ENCODE measurements at regions not wholly inside any gene's neighbourhood (a gene's known extent, or its start where the extent isn't known, plus 50 kb on each side); places are given as distances from the start of the nearest gene placed in this dataset.

DNA sequence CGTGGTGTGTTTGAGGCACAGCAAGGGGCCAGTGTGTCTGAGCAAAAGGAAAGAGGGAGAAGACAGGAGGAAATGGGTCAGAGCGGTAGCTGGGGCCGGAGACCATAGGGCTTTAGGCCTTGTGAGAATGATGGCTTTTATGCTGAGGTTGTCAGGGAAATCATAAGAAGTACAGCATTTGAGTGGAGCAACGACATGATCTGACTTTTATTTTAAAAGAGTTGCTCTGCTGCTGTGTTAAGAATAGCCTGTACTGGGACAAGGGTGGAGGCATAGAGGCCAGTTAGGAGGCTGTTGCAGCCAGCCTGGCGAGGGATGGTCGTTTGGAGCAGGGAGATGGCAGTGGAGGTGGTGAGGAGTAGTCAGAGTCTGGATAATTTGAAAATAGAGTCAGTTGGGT, 174.3 kb downstream of the SNX10 start:
- Histone ChIP-seq H3K4me3 (ENCODE audit: low read depth in 1 of 3, low read length in 3 of 3) (no peak overlapping the region), H3K4me1 (ENCODE audit: control insufficient read depth in 4 of 4, insufficient read depth in 4 of 4, low read length in 3 of 4) (no peaks in the 10 kb centered on the region), H3K27ac (ENCODE audit: low read depth in 1 of 2, low read length in 2 of 2) (no peak overlapping the region), H3K9me3 (ENCODE audit: control insufficient read depth in 4 of 4, low read length in 3 of 4) (no peaks in the 10 kb centered on the region), H3K9ac (ENCODE audit: low read depth in 1 of 2, low read length in 2 of 2) (no peak overlapping the region), H3K36me3 (ENCODE audit: control insufficient read depth in 4 of 4, insufficient read depth in 3 of 4, low read depth in 1 of 4, low read length in 3 of 4) (no peaks in the 10 kb centered on the region), H3K27me3 (ENCODE audit: control insufficient read depth in 4 of 4, insufficient read depth in 4 of 4, low read length in 3 of 4) (no peaks in the 10 kb centered on the region)
- DNase-seq (ENCODE audit: low spot score) = no peak
- WGBS = 81% methylated on average over 6 of the region's 6 CpGs
- TF ChIP-seq, protein P1, sequence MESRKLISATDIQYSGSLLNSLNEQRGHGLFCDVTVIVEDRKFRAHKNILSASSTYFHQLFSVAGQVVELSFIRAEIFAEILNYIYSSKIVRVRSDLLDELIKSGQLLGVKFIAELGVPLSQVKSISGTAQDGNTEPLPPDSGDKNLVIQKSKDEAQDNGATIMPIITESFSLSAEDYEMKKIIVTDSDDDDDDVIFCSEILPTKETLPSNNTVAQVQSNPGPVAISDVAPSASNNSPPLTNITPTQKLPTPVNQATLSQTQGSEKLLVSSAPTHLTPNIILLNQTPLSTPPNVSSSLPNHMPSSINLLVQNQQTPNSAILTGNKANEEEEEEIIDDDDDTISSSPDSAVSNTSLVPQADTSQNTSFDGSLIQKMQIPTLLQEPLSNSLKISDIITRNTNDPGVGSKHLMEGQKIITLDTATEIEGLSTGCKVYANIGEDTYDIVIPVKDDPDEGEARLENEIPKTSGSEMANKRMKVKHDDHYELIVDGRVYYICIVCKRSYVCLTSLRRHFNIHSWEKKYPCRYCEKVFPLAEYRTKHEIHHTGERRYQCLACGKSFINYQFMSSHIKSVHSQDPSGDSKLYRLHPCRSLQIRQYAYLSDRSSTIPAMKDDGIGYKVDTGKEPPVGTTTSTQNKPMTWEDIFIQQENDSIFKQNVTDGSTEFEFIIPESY (IDR thresholded peaks at IDR 0.05) = no peak
- no peak for TF ChIP-seq HNF4G (IDR thresholded peaks at IDR 0.05)
- TF ChIP-seq, protein P2, sequence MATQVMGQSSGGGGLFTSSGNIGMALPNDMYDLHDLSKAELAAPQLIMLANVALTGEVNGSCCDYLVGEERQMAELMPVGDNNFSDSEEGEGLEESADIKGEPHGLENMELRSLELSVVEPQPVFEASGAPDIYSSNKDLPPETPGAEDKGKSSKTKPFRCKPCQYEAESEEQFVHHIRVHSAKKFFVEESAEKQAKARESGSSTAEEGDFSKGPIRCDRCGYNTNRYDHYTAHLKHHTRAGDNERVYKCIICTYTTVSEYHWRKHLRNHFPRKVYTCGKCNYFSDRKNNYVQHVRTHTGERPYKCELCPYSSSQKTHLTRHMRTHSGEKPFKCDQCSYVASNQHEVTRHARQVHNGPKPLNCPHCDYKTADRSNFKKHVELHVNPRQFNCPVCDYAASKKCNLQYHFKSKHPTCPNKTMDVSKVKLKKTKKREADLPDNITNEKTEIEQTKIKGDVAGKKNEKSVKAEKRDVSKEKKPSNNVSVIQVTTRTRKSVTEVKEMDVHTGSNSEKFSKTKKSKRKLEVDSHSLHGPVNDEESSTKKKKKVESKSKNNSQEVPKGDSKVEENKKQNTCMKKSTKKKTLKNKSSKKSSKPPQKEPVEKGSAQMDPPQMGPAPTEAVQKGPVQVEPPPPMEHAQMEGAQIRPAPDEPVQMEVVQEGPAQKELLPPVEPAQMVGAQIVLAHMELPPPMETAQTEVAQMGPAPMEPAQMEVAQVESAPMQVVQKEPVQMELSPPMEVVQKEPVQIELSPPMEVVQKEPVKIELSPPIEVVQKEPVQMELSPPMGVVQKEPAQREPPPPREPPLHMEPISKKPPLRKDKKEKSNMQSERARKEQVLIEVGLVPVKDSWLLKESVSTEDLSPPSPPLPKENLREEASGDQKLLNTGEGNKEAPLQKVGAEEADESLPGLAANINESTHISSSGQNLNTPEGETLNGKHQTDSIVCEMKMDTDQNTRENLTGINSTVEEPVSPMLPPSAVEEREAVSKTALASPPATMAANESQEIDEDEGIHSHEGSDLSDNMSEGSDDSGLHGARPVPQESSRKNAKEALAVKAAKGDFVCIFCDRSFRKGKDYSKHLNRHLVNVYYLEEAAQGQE (IDR thresholded peaks at IDR 0.05) = no peak

DNA sequence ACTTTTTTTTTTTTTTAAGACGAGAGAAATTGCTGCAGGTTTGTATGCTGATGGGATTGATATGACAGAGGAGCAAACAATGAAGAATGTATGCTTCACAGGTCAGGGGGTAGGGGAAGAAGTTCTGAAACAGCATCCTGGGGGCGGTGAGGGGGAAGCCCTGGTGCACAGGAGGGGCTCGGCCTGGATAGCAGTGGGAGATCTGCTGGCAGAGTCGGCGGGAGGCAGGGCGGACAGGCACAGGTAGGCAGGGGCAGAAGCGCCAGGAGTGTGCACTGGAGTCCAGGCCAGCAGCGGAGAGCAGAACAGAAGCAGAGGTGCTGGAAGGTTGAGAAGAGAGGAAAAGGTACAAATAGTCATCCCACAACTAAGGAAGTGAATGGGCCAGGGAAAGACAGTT, 175.4 kb downstream of the SNX10 start:
- TF ChIP-seq SP1 (IDR thresholded peaks at IDR 0.05) = no peak
- no peak for TF ChIP-seq FOXA1 (IDR thresholded peaks at IDR 0.05)
- no peak for TF ChIP-seq TAF1 (conservative IDR thresholded peaks at IDR 0.05)
- TF ChIP-seq NR2F2 (IDR thresholded peaks at IDR 0.05) = no peak
- no peak for TF ChIP-seq YY1 (IDR thresholded peaks at IDR 0.05)
- TF ChIP-seq, protein P3, sequence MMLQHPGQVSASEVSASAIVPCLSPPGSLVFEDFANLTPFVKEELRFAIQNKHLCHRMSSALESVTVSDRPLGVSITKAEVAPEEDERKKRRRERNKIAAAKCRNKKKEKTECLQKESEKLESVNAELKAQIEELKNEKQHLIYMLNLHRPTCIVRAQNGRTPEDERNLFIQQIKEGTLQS (IDR thresholded peaks at IDR 0.05) = no peak
- TF ChIP-seq FOXA2 (IDR thresholded peaks at IDR 0.05) = no peak
- H3K36me3 ChIP-seq (ENCODE audit: control insufficient read depth in 4 of 4, insufficient read depth in 3 of 4, low read depth in 1 of 4, low read length in 3 of 4) = no peaks in the 10 kb centered on the region
- H3K9me3 ChIP-seq (ENCODE audit: control insufficient read depth in 4 of 4, low read length in 3 of 4) = no peaks in the 10 kb centered on the region
- DNase-seq (ENCODE audit: low spot score) = no peak
- no peak overlapping the region for H3K27ac ChIP-seq (ENCODE audit: low read depth in 1 of 2, low read length in 2 of 2)
- H3K27me3 ChIP-seq (ENCODE audit: control insufficient read depth in 4 of 4, insufficient read depth in 4 of 4, low read length in 3 of 4) = no peaks in the 10 kb centered on the region
- H3K4me1 ChIP-seq (ENCODE audit: control insufficient read depth in 4 of 4, insufficient read depth in 4 of 4, low read length in 3 of 4) = no peaks in the 10 kb centered on the region
- 89% methylated on average over 8 of the region's 8 CpGs for WGBS
- H3K4me3 ChIP-seq (ENCODE audit: low read depth in 1 of 3, low read length in 3 of 3) = no peak overlapping the region
- no peak overlapping the region for H3K9ac ChIP-seq (ENCODE audit: low read depth in 1 of 2, low read length in 2 of 2)

DNA sequence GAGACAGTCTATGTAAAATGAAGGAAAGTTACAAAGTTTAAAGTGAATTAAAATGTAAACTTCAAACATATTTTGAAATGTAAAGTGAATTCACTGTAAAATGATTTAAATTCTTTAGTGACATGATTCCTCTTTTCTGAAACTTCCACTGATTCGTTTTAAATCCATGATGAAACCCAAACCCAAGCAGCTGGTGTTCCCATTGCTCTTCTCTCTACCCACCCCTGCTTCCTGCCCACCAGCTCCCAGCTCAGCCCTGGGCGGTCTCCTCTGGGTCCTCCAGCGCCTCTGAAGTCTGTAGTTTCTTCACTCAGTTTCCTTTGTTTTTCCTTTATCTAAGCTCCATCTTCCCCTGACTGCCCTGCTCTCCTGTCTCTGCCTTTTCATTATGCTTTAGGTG, 175.9 kb downstream of the SNX10 start:
- DNase-seq (ENCODE audit: low spot score) = no peak
- no peaks in the 10 kb centered on the region for H3K4me1 ChIP-seq (ENCODE audit: control insufficient read depth in 4 of 4, insufficient read depth in 4 of 4, low read length in 3 of 4)
- H3K36me3 ChIP-seq (ENCODE audit: control insufficient read depth in 4 of 4, insufficient read depth in 3 of 4, low read depth in 1 of 4, low read length in 3 of 4) = no peaks in the 10 kb centered on the region
- no peak overlapping the region for H3K9ac ChIP-seq (ENCODE audit: low read depth in 1 of 2, low read length in 2 of 2)
- no peaks in the 10 kb centered on the region for H3K27me3 ChIP-seq (ENCODE audit: control insufficient read depth in 4 of 4, insufficient read depth in 4 of 4, low read length in 3 of 4)
- 76% methylated on average over 3 of the region's 3 CpGs for WGBS
- H3K9me3 ChIP-seq (ENCODE audit: control insufficient read depth in 4 of 4, low read length in 3 of 4) = no peaks in the 10 kb centered on the region
- H3K27ac ChIP-seq (ENCODE audit: low read depth in 1 of 2, low read length in 2 of 2) = no peak overlapping the region
- no peak overlapping the region for H3K4me3 ChIP-seq (ENCODE audit: low read depth in 1 of 3, low read length in 3 of 3)
- TF ChIP-seq, protein P3 (IDR thresholded peaks at IDR 0.05) = no peak
- TF ChIP-seq YY1 (IDR thresholded peaks at IDR 0.05) = no peak
- TF ChIP-seq RXRA (IDR thresholded peaks at IDR 0.05) = no peak
- TF ChIP-seq TAF1 (conservative IDR thresholded peaks at IDR 0.05) = no peak
- TF ChIP-seq NR2F2 (IDR thresholded peaks at IDR 0.05) = no peak
- TF ChIP-seq, protein P4, sequence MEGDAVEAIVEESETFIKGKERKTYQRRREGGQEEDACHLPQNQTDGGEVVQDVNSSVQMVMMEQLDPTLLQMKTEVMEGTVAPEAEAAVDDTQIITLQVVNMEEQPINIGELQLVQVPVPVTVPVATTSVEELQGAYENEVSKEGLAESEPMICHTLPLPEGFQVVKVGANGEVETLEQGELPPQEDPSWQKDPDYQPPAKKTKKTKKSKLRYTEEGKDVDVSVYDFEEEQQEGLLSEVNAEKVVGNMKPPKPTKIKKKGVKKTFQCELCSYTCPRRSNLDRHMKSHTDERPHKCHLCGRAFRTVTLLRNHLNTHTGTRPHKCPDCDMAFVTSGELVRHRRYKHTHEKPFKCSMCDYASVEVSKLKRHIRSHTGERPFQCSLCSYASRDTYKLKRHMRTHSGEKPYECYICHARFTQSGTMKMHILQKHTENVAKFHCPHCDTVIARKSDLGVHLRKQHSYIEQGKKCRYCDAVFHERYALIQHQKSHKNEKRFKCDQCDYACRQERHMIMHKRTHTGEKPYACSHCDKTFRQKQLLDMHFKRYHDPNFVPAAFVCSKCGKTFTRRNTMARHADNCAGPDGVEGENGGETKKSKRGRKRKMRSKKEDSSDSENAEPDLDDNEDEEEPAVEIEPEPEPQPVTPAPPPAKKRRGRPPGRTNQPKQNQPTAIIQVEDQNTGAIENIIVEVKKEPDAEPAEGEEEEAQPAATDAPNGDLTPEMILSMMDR (IDR thresholded peaks at IDR 0.05; ENCODE audit: low read depth, low read length, missing input control) = no peak
- TF ChIP-seq FOXA1 (IDR thresholded peaks at IDR 0.05) = no peak
- TF ChIP-seq GABPA (IDR thresholded peaks at IDR 0.05 in 1 of 2, conservative IDR thresholded peaks at IDR 0.05 in 1 of 2) = no peak
- TF ChIP-seq, protein P5, sequence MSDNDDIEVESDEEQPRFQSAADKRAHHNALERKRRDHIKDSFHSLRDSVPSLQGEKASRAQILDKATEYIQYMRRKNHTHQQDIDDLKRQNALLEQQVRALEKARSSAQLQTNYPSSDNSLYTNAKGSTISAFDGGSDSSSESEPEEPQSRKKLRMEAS (IDR thresholded peaks at IDR 0.05) = no peak
- TF ChIP-seq, protein P1 (IDR thresholded peaks at IDR 0.05) = no peak
- TF ChIP-seq SP1 (IDR thresholded peaks at IDR 0.05) = no peak
